ENCODE measurements at regions not wholly inside any gene's neighbourhood (a gene's known extent, or its start where the extent isn't known, plus 50 kb on each side); places are given as distances from the start of the nearest gene placed in this dataset.

DNA sequence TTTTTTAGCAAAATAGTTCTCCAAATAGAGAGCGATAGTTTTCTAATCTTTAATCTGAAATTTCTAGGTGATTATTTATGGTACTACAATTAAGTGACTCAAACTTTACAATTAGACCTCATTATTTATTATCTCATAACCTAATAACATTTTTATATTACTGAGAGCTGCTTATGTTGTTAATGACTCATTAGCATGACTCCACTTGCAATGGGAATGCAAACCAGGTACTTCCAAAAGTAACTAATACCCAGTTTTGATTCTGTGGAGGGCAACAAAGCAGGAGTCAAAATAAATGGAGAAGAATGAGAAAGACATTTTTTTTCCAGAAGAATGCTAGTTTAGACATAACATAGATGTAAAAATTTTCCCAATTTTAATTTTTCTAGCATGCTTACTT is 466.0 kb downstream of the PLK2 start:
- Mint-ChIP-seq H3K4me3 (ENCODE audit: unreplicated experiment) (no peak overlapping the region), H3K9me3 (ENCODE audit: unreplicated experiment) (no peaks in the 10 kb centered on the region), H3K4me1 (ENCODE audit: low read depth, unreplicated experiment) (peaks cover 4% of the 10 kb centered on the region), H3K27ac (ENCODE audit: unreplicated experiment) (no peak overlapping the region), H3K27me3 (ENCODE audit: unreplicated experiment) (no peaks in the 10 kb centered on the region), H3K36me3 (ENCODE audit: unreplicated experiment) (no peaks in the 10 kb centered on the region)
- no peak for DNase-seq
- TF ChIP-seq, protein P1, sequence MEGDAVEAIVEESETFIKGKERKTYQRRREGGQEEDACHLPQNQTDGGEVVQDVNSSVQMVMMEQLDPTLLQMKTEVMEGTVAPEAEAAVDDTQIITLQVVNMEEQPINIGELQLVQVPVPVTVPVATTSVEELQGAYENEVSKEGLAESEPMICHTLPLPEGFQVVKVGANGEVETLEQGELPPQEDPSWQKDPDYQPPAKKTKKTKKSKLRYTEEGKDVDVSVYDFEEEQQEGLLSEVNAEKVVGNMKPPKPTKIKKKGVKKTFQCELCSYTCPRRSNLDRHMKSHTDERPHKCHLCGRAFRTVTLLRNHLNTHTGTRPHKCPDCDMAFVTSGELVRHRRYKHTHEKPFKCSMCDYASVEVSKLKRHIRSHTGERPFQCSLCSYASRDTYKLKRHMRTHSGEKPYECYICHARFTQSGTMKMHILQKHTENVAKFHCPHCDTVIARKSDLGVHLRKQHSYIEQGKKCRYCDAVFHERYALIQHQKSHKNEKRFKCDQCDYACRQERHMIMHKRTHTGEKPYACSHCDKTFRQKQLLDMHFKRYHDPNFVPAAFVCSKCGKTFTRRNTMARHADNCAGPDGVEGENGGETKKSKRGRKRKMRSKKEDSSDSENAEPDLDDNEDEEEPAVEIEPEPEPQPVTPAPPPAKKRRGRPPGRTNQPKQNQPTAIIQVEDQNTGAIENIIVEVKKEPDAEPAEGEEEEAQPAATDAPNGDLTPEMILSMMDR (IDR thresholded peaks at IDR 0.05; ENCODE audit: partially characterized antibody, unreplicated experiment), result no peak

DNA sequence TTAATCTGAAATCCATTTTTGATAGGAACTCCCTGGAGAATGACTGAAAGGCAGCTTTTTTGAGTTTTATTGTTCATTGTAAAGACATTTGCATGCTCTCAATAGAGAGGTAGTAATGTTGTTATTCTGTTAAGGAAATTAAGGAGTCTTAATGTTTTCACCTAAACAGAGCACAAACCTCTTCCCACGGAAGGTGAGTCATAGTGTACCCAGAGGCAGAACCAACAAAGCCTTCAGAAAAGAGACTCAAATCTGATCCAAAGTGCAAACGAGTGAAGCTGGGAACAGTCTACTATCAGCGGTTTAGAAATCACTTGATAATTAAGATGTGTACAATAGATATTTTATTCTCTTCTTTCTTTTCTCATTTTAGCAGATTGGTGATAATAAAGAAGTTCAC is 470.5 kb downstream of the PLK2 start:
- Mint-ChIP-seq H3K27ac (ENCODE audit: unreplicated experiment) (no peak overlapping the region), H3K4me3 (ENCODE audit: unreplicated experiment) (no peak overlapping the region), H3K9me3 (ENCODE audit: unreplicated experiment) (no peaks in the 10 kb centered on the region), H3K36me3 (ENCODE audit: unreplicated experiment) (no peaks in the 10 kb centered on the region), H3K27me3 (ENCODE audit: unreplicated experiment) (no peaks in the 10 kb centered on the region), H3K4me1 (ENCODE audit: low read depth, unreplicated experiment) (no peaks in the 10 kb centered on the region)
- DNase-seq, result no peak
- TF ChIP-seq, protein P1 (IDR thresholded peaks at IDR 0.05; ENCODE audit: partially characterized antibody, unreplicated experiment), result no peak

GRCh38 chr5:57988813-57989212 is 471.1 kb downstream of the PLK2 start:
- H3K36me3 Mint-ChIP-seq (ENCODE audit: unreplicated experiment), result no peaks in the 10 kb centered on the region
- no peaks in the 10 kb centered on the region for H3K9me3 Mint-ChIP-seq (ENCODE audit: unreplicated experiment)
- H3K27me3 Mint-ChIP-seq (ENCODE audit: unreplicated experiment), result no peaks in the 10 kb centered on the region
- H3K4me3 Mint-ChIP-seq (ENCODE audit: unreplicated experiment), result no peak overlapping the region
- H3K4me1 Mint-ChIP-seq (ENCODE audit: low read depth, unreplicated experiment), result no peaks in the 10 kb centered on the region
- TF ChIP-seq, protein P1 (IDR thresholded peaks at IDR 0.05; ENCODE audit: partially characterized antibody, unreplicated experiment), result no peak
- DNase-seq, result no peak
- H3K27ac Mint-ChIP-seq (ENCODE audit: unreplicated experiment), result no peak overlapping the region

DNA sequence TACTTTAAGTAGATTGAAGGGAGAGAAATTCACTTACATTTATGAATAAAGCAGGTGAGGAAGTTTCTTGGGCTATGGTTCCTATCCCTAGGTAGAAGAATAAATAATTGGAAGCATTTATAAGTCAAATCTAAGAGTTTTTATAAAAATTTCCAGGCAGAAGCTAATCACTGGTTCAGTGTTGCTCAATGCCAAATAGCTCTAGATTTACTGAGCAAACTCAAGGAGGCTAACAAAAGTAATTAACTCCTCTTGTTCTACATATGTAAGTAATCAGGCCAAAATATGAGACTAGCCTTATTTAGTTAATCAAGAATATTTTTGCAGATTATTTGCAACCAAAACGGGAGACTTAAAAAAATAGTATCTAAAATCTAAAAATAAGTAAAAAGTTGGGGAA is 472.3 kb downstream of the PLK2 start:
- DNase-seq, result no peak
- Mint-ChIP-seq H3K27ac (ENCODE audit: unreplicated experiment) (no peak overlapping the region), H3K4me3 (ENCODE audit: unreplicated experiment) (no peak overlapping the region), H3K4me1 (ENCODE audit: low read depth, unreplicated experiment) (no peaks in the 10 kb centered on the region), H3K36me3 (ENCODE audit: unreplicated experiment) (no peaks in the 10 kb centered on the region), H3K9me3 (ENCODE audit: unreplicated experiment) (no peaks in the 10 kb centered on the region), H3K27me3 (ENCODE audit: unreplicated experiment) (no peaks in the 10 kb centered on the region)
- TF ChIP-seq, protein P1 (IDR thresholded peaks at IDR 0.05; ENCODE audit: partially characterized antibody, unreplicated experiment), result no peak

- TF ChIP-seq, protein P1 (IDR thresholded peaks at IDR 0.05; ENCODE audit: partially characterized antibody, unreplicated experiment), result no peak
- DNase-seq, result no peak
- H3K4me1 Mint-ChIP-seq (ENCODE audit: low read depth, unreplicated experiment), result no peaks in the 10 kb centered on the region
- no peak overlapping the region for H3K4me3 Mint-ChIP-seq (ENCODE audit: unreplicated experiment)
- no peaks in the 10 kb centered on the region for H3K36me3 Mint-ChIP-seq (ENCODE audit: unreplicated experiment)
- no peak overlapping the region for H3K27ac Mint-ChIP-seq (ENCODE audit: unreplicated experiment)
- H3K9me3 Mint-ChIP-seq (ENCODE audit: unreplicated experiment), result no peaks in the 10 kb centered on the region
- no peaks in the 10 kb centered on the region for H3K27me3 Mint-ChIP-seq (ENCODE audit: unreplicated experiment)
Measured at GRCh38 chr5:57986761-57987341, 473.0 kb downstream of the PLK2 start.
